ENCODE measurements at regions not wholly inside any gene's neighbourhood (a gene's known extent, or its start where the extent isn't known, plus 50 kb on each side); places are given as distances from the start of the nearest gene placed in this dataset.
A peak's percentile ranks its signal among the peaks of the same experiment; 100 is the strongest.

GRCh38 chr5:124650147-124650561, 96.3 kb downstream of the ZNF608 start:
- H3K4me2 ChIP-seq (ENCODE audit: extremely low read depth, insufficient read depth, low read length): peak overlapping the region; percentile 96
- H4K20me1 ChIP-seq (ENCODE audit: control insufficient read depth, extremely low read depth, insufficient read depth, low read length): no peaks in the 10 kb centered on the region
- H3K4me1 ChIP-seq (ENCODE audit: control insufficient read depth, extremely low read depth, insufficient read depth, low read length): peaks cover 19% of the 10 kb centered on the region
- H3K9ac ChIP-seq (ENCODE audit: insufficient read depth, low read length): peak overlapping the region; percentile 1
- TF ChIP-seq CTCF (conservative IDR thresholded peaks at IDR 0.05 in 1 of 2, IDR thresholded peaks at IDR 0.05 in 1 of 2; ENCODE audit: low read depth in 1 of 2, low read length in 2 of 2) (no peak), EZH2 (IDR thresholded peaks at IDR 0.05; ENCODE audit: low read length, missing control alignments) (no peak)
- H3K36me3 ChIP-seq (ENCODE audit: control insufficient read depth, insufficient read depth, low read length): no peaks in the 10 kb centered on the region
- no peak overlapping the region for H2AFZ ChIP-seq (ENCODE audit: low read length)
- peaks cover 10% of the 10 kb centered on the region for H3K79me2 ChIP-seq (ENCODE audit: control insufficient read depth, insufficient read depth, low read length)
- H3K9me3 ChIP-seq (ENCODE audit: control insufficient read depth, insufficient read depth, low read depth, low read length): no peaks in the 10 kb centered on the region
- no peaks in the 10 kb centered on the region for H3K27me3 ChIP-seq (ENCODE audit: control insufficient read depth, insufficient read depth, low read length)
- DNase-seq (ENCODE audit: low read depth in 2 of 2): no peak
- peak overlapping the region; percentile 47 for H3K27ac ChIP-seq (ENCODE audit: insufficient read depth, low read length)
- peak overlapping the region in 2 of 4 experiments; percentile 5 to 19 for H3K4me3 ChIP-seq (replicated peaks in 1 of 4; ENCODE audit: control extremely low read depth in 1 of 4, insufficient read depth in 1 of 4, low read depth in 3 of 4, low read length in 4 of 4)

- H3K79me2 ChIP-seq (ENCODE audit: control insufficient read depth, insufficient read depth, low read length): peaks cover 9% of the 10 kb centered on the region
- peaks cover 18% of the 10 kb centered on the region for H3K4me1 ChIP-seq (ENCODE audit: control insufficient read depth, extremely low read depth, insufficient read depth, low read length)
Measured at GRCh38 chr5:124649491-124650146, 96.8 kb downstream of the ZNF608 start.

More at GRCh38 chr5:124649491-124650146, 96.8 kb downstream of the ZNF608 start:
- Histone ChIP-seq H3K36me3 (ENCODE audit: control insufficient read depth, insufficient read depth, low read length) (no peaks in the 10 kb centered on the region), H3K27ac (ENCODE audit: insufficient read depth, low read length) (peak overlapping the region; percentile 47), H4K20me1 (ENCODE audit: control insufficient read depth, extremely low read depth, insufficient read depth, low read length) (no peaks in the 10 kb centered on the region), H2AFZ (ENCODE audit: low read length) (no peak overlapping the region), H3K27me3 (ENCODE audit: control insufficient read depth, insufficient read depth, low read length) (no peaks in the 10 kb centered on the region), H3K4me3 (replicated peaks in 1 of 4; ENCODE audit: control extremely low read depth in 1 of 4, insufficient read depth in 1 of 4, low read depth in 3 of 4, low read length in 4 of 4) (peak overlapping the region in 3 of 4 experiments; percentile 5 to 19 (median 9)), H3K9me3 (ENCODE audit: control insufficient read depth, insufficient read depth, low read depth, low read length) (no peaks in the 10 kb centered on the region), H3K4me2 (ENCODE audit: extremely low read depth, insufficient read depth, low read length) (peak overlapping the region; percentile 96), H3K9ac (ENCODE audit: insufficient read depth, low read length) (no peak overlapping the region)
- DNase-seq (ENCODE audit: low read depth in 2 of 2): peak; percentile 89 to 97
- no peak for TF ChIP-seq EZH2 (IDR thresholded peaks at IDR 0.05; ENCODE audit: low read length, missing control alignments)
- no peak for TF ChIP-seq CTCF (conservative IDR thresholded peaks at IDR 0.05 in 1 of 2, IDR thresholded peaks at IDR 0.05 in 1 of 2; ENCODE audit: low read depth in 1 of 2, low read length in 2 of 2)

Measured in fibroblast of lung (primary cell).